SK-N-SH treated with all-trans-retinoic acid at 6 μM for 48 hours (cell line): ENCODE measurements at regions not wholly inside any gene's neighbourhood (a gene's known extent, or its start where the extent isn't known, plus 50 kb on each side); places are given as distances from the start of the nearest gene placed in this dataset.

Experiments used
- ATAC-seq: fragments of 200-7000 bp; cut with Tn5 transposase; 3 replicates; pipeline ENCODE4 v1.9.1; 2020; ENCODE audit warnings: mild to moderate bottlenecking, moderate library complexity
- ARNTL ChIP-seq: fragments of 450-650 bp; formaldehyde crosslinking; IDR thresholded peaks from 2 replicates; pipeline ENCODE4 v1.5.0; 2020; ENCODE audit warnings: low read depth, mild to moderate bottlenecking, moderate library complexity, borderline replicate concordance
- BACH2 ChIP-seq: fragments of 250-450 bp; sonication (Bioruptor Pico); IDR thresholded peaks from 2 replicates; pipeline ENCODE4 v1.9.0; 2021; ENCODE audit warnings: mild to moderate bottlenecking, borderline replicate concordance
- CREB5 ChIP-seq: fragments of 250-450 bp; sonication (Bioruptor Pico); IDR thresholded peaks from 2 replicates; pipeline ENCODE4 v1.5.1; 2020; ENCODE audit warnings: low read depth, mild to moderate bottlenecking, moderate library complexity
- GLIS3 ChIP-seq: fragments of 250-450 bp; sonication (Bioruptor Pico); IDR thresholded peaks from 2 replicates; pipeline ENCODE4 v1.5.0; 2020; ENCODE audit warnings: mild to moderate bottlenecking, moderate library complexity
- PATZ1 ChIP-seq: fragments of 250-450 bp; sonication (Bioruptor Pico); IDR thresholded peaks from 2 replicates; pipeline ENCODE4 v1.8.0; 2020; ENCODE audit warnings: mild to moderate bottlenecking, moderate library complexity, borderline replicate concordance
- PPARA ChIP-seq: fragments of 250-450 bp; sonication (Bioruptor Pico); IDR thresholded peaks from 2 replicates; pipeline ENCODE4 v1.5.0; 2020; ENCODE audit warnings: mild to moderate bottlenecking, borderline replicate concordance
- RARB ChIP-seq: fragments of 250-450 bp; sonication (Bioruptor Pico); IDR thresholded peaks from 2 replicates; pipeline ENCODE4 v1.8.0; 2021; ENCODE audit warnings: mild to moderate bottlenecking, moderate library complexity
- TCF4 ChIP-seq: fragments of 250-450 bp; sonication (Bioruptor Pico); IDR thresholded peaks from 2 replicates; pipeline ENCODE4 v1.8.0; 2021; ENCODE audit warnings: mild to moderate bottlenecking, moderate library complexity, borderline replicate concordance
- TSHZ2 ChIP-seq: fragments of 250-450 bp; sonication (Bioruptor Pico); IDR thresholded peaks from 2 replicates; pipeline ENCODE4 v1.5.0; 2020; ENCODE audit warnings: mild to moderate bottlenecking, moderate library complexity
- ZC3H10 ChIP-seq: fragments of 250-450 bp; sonication (Bioruptor Pico); IDR thresholded peaks from 2 replicates; pipeline ENCODE4 v1.5.1; 2021; ENCODE audit warnings: mild to moderate bottlenecking, moderate library complexity
- ZFP3 ChIP-seq: fragments of 250-450 bp; sonication (Bioruptor Pico); IDR thresholded peaks from 2 replicates; pipeline ENCODE4 v1.5.0; 2020; ENCODE audit warnings: mild to moderate bottlenecking, moderate library complexity
- ZFP30 ChIP-seq: fragments of 450-650 bp; formaldehyde crosslinking; IDR thresholded peaks from 2 replicates; pipeline ENCODE4 v1.5.0; 2022; ENCODE audit warnings: mild to moderate bottlenecking, moderate library complexity
- ZNF565 ChIP-seq: fragments of 450-650 bp; formaldehyde crosslinking; conservative IDR thresholded peaks from 2 replicates; pipeline ENCODE4 v1.5.0; 2020; ENCODE audit warnings: low read depth, mild to moderate bottlenecking, moderate library complexity
- ZNF70 ChIP-seq: fragments of 450-650 bp; formaldehyde crosslinking; IDR thresholded peaks from 2 replicates; pipeline ENCODE4 v1.5.0; 2020; ENCODE audit warnings: mild to moderate bottlenecking, moderate library complexity
- ZNF8 ChIP-seq: fragments of 450-650 bp; formaldehyde crosslinking; IDR thresholded peaks from 2 replicates; pipeline ENCODE4 v1.5.0; 2020; ENCODE audit warnings: mild to moderate bottlenecking, moderate library complexity
- TF ChIP-seq, protein P1 (sequence below): fragments of 250-450 bp; sonication (Bioruptor Pico); IDR thresholded peaks from 2 replicates; pipeline ENCODE4 v1.5.1; 2021; ENCODE audit warnings: mild to moderate bottlenecking, moderate library complexity

DNA sequence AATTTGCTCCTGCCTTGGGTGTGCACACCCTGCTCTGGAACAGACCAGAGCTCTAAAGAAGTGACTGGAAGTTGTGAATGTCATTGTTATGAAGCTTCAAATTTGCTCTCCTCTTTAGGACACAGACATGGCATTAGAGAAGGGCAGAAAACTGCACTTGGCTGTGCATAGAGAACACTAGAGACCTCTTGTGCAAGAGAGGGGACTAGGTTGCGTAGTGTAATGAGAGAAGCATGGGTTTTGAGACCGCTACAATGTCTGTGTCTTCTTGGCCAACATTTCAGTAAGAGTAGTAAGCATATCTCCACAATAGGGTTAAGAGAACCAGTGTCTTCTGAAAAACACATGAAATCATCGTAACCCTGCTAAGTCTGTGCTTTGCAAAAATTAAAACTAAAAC is 423.3 kb downstream of the SPRY2 start (continued):
- TF ChIP-seq BACH2 (no peak), ZFP30 (no peak), ZNF565 (CRISPR knock-in tag) (no peak)

GRCh38 chr13:79915114-79915811 is 425.7 kb downstream of the SPRY2 start:
- TF ChIP-seq TSHZ2 = 0 out of 2 replicates have a peak, but pooled peaks have one; percentile 25
- TF ChIP-seq ZNF565 (CRISPR knock-in tag) = no peak
- TF ChIP-seq ZFP30 = no peak
- 0 out of 2 replicates have a peak, but pooled peaks have one; percentile 10 for TF ChIP-seq ZNF8 (CRISPR knock-in tag)
- no peak for TF ChIP-seq CREB5 (CRISPR knock-in tag)
- TF ChIP-seq ARNTL (CRISPR knock-in tag) = no peak
- TF ChIP-seq TCF4 (CRISPR knock-in tag) = peak; percentile 84; the same call in 1 of the 2 replicates

GRCh38 chr13:79913141-79913827 is 427.6 kb downstream of the SPRY2 start:
- ATAC-seq = no peak
- TF ChIP-seq TSHZ2 = no peak
- TF ChIP-seq, protein P1, sequence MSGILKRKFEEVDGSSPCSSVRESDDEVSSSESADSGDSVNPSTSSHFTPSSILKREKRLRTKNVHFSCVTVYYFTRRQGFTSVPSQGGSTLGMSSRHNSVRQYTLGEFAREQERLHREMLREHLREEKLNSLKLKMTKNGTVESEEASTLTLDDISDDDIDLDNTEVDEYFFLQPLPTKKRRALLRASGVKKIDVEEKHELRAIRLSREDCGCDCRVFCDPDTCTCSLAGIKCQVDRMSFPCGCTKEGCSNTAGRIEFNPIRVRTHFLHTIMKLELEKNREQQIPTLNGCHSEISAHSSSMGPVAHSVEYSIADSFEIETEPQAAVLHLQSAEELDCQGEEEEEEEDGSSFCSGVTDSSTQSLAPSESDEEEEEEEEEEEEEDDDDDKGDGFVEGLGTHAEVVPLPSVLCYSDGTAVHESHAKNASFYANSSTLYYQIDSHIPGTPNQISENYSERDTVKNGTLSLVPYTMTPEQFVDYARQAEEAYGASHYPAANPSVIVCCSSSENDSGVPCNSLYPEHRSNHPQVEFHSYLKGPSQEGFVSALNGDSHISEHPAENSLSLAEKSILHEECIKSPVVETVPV (CRISPR knock-in tag) = no peak

More at GRCh38 chr13:79915114-79915811, 425.7 kb downstream of the SPRY2 start:
- peak; percentile 73; the same call in 2 of the 3 replicates for ATAC-seq

DNA sequence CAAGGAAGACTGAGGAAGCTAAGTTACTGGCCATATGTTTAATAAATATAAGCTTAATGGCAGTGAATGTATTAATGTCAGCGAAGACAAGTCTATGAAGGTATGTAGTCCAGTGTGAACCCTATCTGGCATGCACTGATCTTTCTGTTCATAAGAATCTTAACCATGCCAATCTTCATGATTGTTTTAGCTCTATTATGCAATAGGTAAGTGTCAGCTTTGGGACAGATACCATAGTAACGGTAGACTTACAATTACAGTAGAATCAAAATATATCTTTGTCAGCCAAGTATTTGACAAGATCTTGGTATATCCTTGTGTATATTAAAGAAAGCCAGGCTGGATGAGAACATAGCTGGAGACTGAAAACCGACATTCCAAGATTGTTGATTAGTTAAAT is 428.5 kb downstream of the SPRY2 start:
- TF ChIP-seq RARB (CRISPR knock-in tag) = no peak
- TF ChIP-seq ARNTL (CRISPR knock-in tag) = no peak
- TF ChIP-seq ZNF565 (CRISPR knock-in tag) = no peak
- TF ChIP-seq ZFP3 (CRISPR knock-in tag) = no peak
- no peak for TF ChIP-seq ZC3H10 (CRISPR knock-in tag)
- no peak for TF ChIP-seq TCF4 (CRISPR knock-in tag)
- no peak for TF ChIP-seq TSHZ2
- TF ChIP-seq PPARA (CRISPR knock-in tag) = no peak
- no peak for TF ChIP-seq GLIS3 (CRISPR knock-in tag)
- no peak for TF ChIP-seq ZNF70
- TF ChIP-seq PATZ1 = no peak
- TF ChIP-seq, all 23 proteins: peak for 0
- ATAC-seq = no peak
